Peyer's patch (tissue), 4 donors: ENCODE measurements at regions not wholly inside any gene's neighbourhood (a gene's known extent, or its start where the extent isn't known, plus 50 kb on each side); places are given as distances from the start of the nearest gene placed in this dataset.
A peak's percentile ranks its signal among the peaks of the same experiment; 100 is the strongest.

Experiments used
- DNase-seq, 3 donors: peaks; one replicate each; pipeline ENCODE4 v3.0.0-alpha.2; 2017 to 2019
- H3K27ac ChIP-seq, 4 donors: fragments of 200-600 bp; sonication (generic); one replicate each; pipeline ENCODE4 v1.5.1; 2016 to 2019
- H3K27me3 ChIP-seq, 2 donors: fragments of 200-600 bp; sonication (generic); one replicate each; pipeline ENCODE4 v1.5.1; 2019
- H3K36me3 ChIP-seq, 3 donors: fragments of 200-600 bp; sonication (generic); one replicate each; pipeline ENCODE4 v1.5.1; 2016 to 2019
- H3K4me1 ChIP-seq, 4 donors: fragments of 200-600 bp; sonication (generic); one replicate each; pipeline ENCODE4 v1.5.1; 2016 to 2019
- H3K4me3 ChIP-seq, 4 donors: fragments of 200-600 bp; sonication (generic); 1 replicate in 3 of 4; 2 replicates in 1 of 4; pipeline ENCODE4 v1.5.1; 2016 to 2019; ENCODE audit warnings: mild to moderate bottlenecking in 1 of 4
- H3K9me3 ChIP-seq, 4 donors: fragments of 200-600 bp; sonication (generic); one replicate each; pipeline ENCODE4 v1.5.1; 2016 to 2019; ENCODE audit warnings: mild to moderate bottlenecking in 1 of 4
- CTCF ChIP-seq, 6 experiments: fragments of 450-650 bp in 4 of 6; fragments of 200-600 bp in 2 of 6; sonication (generic) in 1 of 6; IDR thresholded peaks; one replicate each; pipeline ENCODE4 v1.5.1; 2017 to 2019; ENCODE audit warnings: antibody characterized with exemption in 6 of 6, mild to moderate bottlenecking in 3 of 6, moderate library complexity in 1 of 6
- POLR2A ChIP-seq, 2 donors: fragments of 450-650 bp; IDR thresholded peaks; one replicate each; pipeline ENCODE4 v1.5.1; 2017; ENCODE audit warnings: antibody characterized with exemption in 2 of 2, mild to moderate bottlenecking in 2 of 2, moderate library complexity in 2 of 2

- DNase-seq = peak in 1 of 3 donors; percentile 55
These were observed 84.6 kb upstream of the NAV2 start for GRCh38 chr11:19628018-19628417.

GRCh38 chr11:19627566-19627965 lies 85.1 kb upstream of the NAV2 start:
- TF ChIP-seq POLR2A (IDR thresholded peaks at IDR 0.05) (no peak), CTCF (IDR thresholded peaks at IDR 0.05) (no peak)
- H3K4me1 ChIP-seq = no peaks in the 10 kb centered on the region
- no peak overlapping the region for H3K27ac ChIP-seq
- no peaks in the 10 kb centered on the region for H3K27me3 ChIP-seq
- H3K9me3 ChIP-seq = no peaks in the 10 kb centered on the region
- no peak overlapping the region for H3K4me3 ChIP-seq
- H3K36me3 ChIP-seq = no peaks in the 10 kb centered on the region
- DNase-seq = no peak

More at GRCh38 chr11:19628018-19628417, 84.6 kb upstream of the NAV2 start:
- no peak overlapping the region for H3K4me3 ChIP-seq
- H3K27me3 ChIP-seq = no peaks in the 10 kb centered on the region
- TF ChIP-seq POLR2A (IDR thresholded peaks at IDR 0.05) (no peak), CTCF (IDR thresholded peaks at IDR 0.05) (no peak)
- no peaks in the 10 kb centered on the region for H3K9me3 ChIP-seq
- H3K4me1 ChIP-seq = no peaks in the 10 kb centered on the region
- H3K36me3 ChIP-seq = no peaks in the 10 kb centered on the region
- H3K27ac ChIP-seq = peak overlapping the region in 1 of 4 donors; percentile 35

- Histone ChIP-seq H3K4me1 (no peaks in the 10 kb centered on the region), H3K4me3 (no peak overlapping the region), H3K27me3 (no peaks in the 10 kb centered on the region), H3K36me3 (no peaks in the 10 kb centered on the region), H3K9me3 (no peaks in the 10 kb centered on the region), H3K27ac (no peak overlapping the region)
- TF ChIP-seq CTCF (IDR thresholded peaks at IDR 0.05) = no peak
- no peak for TF ChIP-seq POLR2A (IDR thresholded peaks at IDR 0.05)
- no peak for DNase-seq
These were observed 87.2 kb upstream of the NAV2 start for GRCh38 chr11:19625438-19625837.

GRCh38 chr11:19617696-19618523 lies 94.7 kb upstream of the NAV2 start:
- H3K4me3 ChIP-seq = no peak overlapping the region
- H3K4me1 ChIP-seq = no peaks in the 10 kb centered on the region
- DNase-seq = no peak
- no peak overlapping the region for H3K27ac ChIP-seq
- no peaks in the 10 kb centered on the region for H3K9me3 ChIP-seq
- TF ChIP-seq CTCF (IDR thresholded peaks at IDR 0.05) (no peak), POLR2A (IDR thresholded peaks at IDR 0.05) (no peak)
- no peaks in the 10 kb centered on the region for H3K27me3 ChIP-seq
- H3K36me3 ChIP-seq = no peaks in the 10 kb centered on the region

GRCh38 chr11:19615341-19616183 lies 97.1 kb upstream of the NAV2 start:
- Histone ChIP-seq H3K4me3 (no peak overlapping the region), H3K36me3 (no peaks in the 10 kb centered on the region), H3K27me3 (no peaks in the 10 kb centered on the region), H3K4me1 (no peaks in the 10 kb centered on the region), H3K27ac (no peak overlapping the region), H3K9me3 (peaks cover 0 to 3% (median 0%) of the 10 kb centered on the region in 4 donors)
- no peak for DNase-seq
- no peak for TF ChIP-seq POLR2A (IDR thresholded peaks at IDR 0.05)
- TF ChIP-seq CTCF (IDR thresholded peaks at IDR 0.05) = no peak
